GM12873 (cell line): ENCODE measurements at regions not wholly inside any gene's neighbourhood (a gene's known extent, or its start where the extent isn't known, plus 50 kb on each side); places are given as distances from the start of the nearest gene placed in this dataset.

Experiments
- CTCF ChIP-seq: IDR thresholded peaks from 2 replicates; pipeline ENCODE4 v1.5.1; 2012; ENCODE audit warnings: low read depth, mild to moderate bottlenecking, moderate library complexity, low read length, control low read depth; ENCODE audit not compliant: insufficient read depth; ENCODE audit errors: missing control alignments

GRCh38 chr2:160700021-160700814, 206.6 kb upstream of the RBMS1 start:
- TF ChIP-seq CTCF: no peak

DNA sequence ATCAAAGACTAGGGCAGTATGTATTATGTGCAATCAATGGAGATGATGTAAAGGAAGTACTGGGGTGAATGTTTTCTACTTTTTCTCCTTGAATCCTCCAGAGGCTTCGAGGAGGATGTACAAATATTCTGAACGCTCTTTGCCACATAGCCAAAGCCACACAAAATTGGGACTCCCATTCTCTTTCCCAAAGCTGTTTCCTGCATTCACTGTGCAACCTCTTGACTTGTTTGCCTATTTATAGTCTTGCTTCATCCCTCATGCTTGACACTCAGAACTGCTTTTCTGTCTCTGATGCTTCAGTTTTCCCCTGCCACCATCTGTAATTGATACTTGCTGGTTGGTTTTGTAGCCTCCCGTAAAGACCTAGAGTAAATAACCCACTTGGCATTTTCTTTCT, 208.2 kb upstream of the RBMS1 start:
- no peak for TF ChIP-seq CTCF

- TF ChIP-seq CTCF: no peak
These were observed 209.1 kb upstream of the RBMS1 start for GRCh38 chr2:160702754-160703153.

DNA sequence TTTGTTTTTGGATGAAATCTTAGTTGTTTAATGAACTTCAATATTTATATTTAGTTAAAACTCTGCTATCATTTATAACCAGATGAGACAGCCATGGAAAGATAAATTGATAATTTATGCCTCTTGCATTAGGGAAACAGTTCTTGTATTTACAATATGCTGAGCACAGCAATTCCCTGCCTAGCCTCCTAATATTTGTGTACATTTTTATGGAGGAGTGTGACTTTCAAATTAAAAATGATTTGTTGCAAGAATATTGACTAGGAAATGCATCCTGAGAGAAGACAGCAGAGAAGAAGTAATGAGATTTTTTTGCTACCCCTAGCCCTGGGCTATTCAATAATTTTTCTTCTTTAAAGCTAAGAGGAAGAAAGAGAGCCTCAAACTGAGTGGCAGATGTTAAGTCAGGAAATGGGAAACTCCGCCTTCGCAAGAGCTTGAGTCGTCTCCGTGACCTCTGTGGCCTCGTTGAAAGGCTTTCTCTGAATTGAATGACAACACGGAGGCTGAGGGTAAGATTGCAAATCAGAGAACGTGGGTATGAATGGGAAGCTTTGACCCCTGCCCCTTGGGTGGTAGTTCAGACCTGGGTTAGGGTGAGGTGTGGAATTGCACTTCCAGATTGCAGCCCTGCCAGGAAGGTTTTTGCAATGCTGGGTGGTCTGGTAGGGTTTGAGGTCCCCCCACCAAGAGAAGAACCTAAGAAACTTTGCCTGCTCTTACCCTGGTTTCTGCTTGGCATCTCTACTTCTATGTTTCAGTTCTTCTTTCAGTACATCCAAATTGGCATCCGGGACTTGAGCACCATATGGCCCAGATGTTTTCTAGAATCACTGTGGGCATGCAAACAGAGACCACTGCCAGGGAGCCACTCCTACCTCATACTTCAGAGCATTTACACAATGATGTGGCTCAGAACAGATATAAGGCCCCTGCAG, 210.3 kb upstream of the RBMS1 start:
- no peak for TF ChIP-seq CTCF

DNA sequence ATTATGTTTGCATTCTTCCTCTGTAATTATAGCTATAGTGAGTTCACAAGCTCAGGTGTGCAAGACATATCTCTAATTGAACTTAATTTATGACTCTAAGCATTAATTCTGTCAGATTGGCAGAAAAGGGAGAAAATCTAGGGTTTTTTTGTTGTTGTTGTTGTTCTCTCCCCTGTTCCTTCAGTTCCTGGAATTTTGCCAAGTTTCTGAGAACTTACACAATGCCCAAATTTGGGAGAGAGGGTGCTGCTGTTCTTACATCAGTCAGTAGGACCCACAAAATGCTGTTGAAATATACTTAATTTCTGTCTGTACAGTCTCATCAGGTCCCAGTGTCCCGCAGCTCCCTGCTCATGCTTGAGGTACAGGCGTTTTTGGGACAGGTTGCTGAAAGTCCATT, 221.8 kb upstream of the RBMS1 start:
- no peak for TF ChIP-seq CTCF

GRCh38 chr2:160719116-160719515, 225.5 kb upstream of the RBMS1 start:
- no peak for TF ChIP-seq CTCF

- no peak for TF ChIP-seq CTCF
These were observed 226.5 kb upstream of the RBMS1 start for GRCh38 chr2:160720098-160720497.
